Stomach (tissue), 4 donors: ENCODE measurements at regions not wholly inside any gene's neighbourhood (a gene's known extent, or its start where the extent isn't known, plus 50 kb on each side); places are given as distances from the start of the nearest gene placed in this dataset.

Experiments
- POLR2A ChIP-seq, 4 donors: fragments of 450-650 bp; IDR thresholded peaks; one replicate each; pipeline ENCODE4 v1.6.1; 2016; ENCODE audit warnings: antibody characterized with exemption in 4 of 4, control low read depth in 2 of 4, mild to moderate bottlenecking in 1 of 4, moderate library complexity in 1 of 4
- POLR2AphosphoS5 ChIP-seq, 3 donors: sonication (generic); formaldehyde crosslinking; IDR thresholded peaks; one replicate each; pipeline ENCODE4 v1.6.1; 2016; ENCODE audit warnings: antibody characterized with exemption in 3 of 3
- TF ChIP-seq, protein P1 (sequence below), 7 experiments: fragments of 450-650 bp in 4 of 7; fragments of 200-600 bp in 3 of 7; sonication (generic) in 3 of 7; IDR thresholded peaks; one replicate each; pipeline ENCODE4 v1.5.1; 2016 to 2019; ENCODE audit warnings: antibody characterized with exemption in 7 of 7, control low read depth in 2 of 7, mild to moderate bottlenecking in 1 of 7

DNA sequence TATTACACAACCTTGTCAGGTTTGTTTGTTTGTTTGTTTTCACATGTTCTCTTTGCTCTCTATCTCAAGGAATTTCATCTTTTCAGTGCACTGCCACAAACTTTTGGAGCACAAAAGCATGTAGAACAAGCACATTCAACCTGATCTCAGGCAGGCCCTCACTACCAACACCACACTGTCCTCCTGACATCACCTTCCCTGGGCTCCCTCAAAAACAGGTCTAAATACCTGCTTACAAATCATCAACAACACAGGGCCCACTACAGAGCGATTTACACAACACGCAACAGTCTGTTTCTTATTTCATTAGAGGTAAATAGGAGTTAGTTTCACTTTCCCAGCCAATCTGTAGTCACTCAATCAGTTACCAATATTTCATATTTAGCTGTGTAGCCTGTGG lies 241.4 kb downstream of the EPHA7 start:
- TF ChIP-seq, protein P1, sequence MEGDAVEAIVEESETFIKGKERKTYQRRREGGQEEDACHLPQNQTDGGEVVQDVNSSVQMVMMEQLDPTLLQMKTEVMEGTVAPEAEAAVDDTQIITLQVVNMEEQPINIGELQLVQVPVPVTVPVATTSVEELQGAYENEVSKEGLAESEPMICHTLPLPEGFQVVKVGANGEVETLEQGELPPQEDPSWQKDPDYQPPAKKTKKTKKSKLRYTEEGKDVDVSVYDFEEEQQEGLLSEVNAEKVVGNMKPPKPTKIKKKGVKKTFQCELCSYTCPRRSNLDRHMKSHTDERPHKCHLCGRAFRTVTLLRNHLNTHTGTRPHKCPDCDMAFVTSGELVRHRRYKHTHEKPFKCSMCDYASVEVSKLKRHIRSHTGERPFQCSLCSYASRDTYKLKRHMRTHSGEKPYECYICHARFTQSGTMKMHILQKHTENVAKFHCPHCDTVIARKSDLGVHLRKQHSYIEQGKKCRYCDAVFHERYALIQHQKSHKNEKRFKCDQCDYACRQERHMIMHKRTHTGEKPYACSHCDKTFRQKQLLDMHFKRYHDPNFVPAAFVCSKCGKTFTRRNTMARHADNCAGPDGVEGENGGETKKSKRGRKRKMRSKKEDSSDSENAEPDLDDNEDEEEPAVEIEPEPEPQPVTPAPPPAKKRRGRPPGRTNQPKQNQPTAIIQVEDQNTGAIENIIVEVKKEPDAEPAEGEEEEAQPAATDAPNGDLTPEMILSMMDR (IDR thresholded peaks at IDR 0.05), result no peak
- no peak for TF ChIP-seq POLR2AphosphoS5 (IDR thresholded peaks at IDR 0.05)
- TF ChIP-seq POLR2A (IDR thresholded peaks at IDR 0.05), result no peak
